Kidney epithelial cell (primary cell): ENCODE measurements at regions not wholly inside any gene's neighbourhood (a gene's known extent, or its start where the extent isn't known, plus 50 kb on each side); places are given as distances from the start of the nearest gene placed in this dataset.

Experiments
- DNase-seq: peaks from one replicate; pipeline ENCODE4 v3.0.0-alpha.2; 2010; ENCODE audit warnings: low read depth
- H3K27me3 ChIP-seq: 2 replicates; pipeline ENCODE4 v1.6.0; 2011; ENCODE audit warnings: low read length; ENCODE audit not compliant: control insufficient read depth, insufficient read depth
- H3K36me3 ChIP-seq: 2 replicates; pipeline ENCODE4 v1.5.1; 2011; ENCODE audit warnings: low read length; ENCODE audit not compliant: control insufficient read depth, insufficient read depth
- H3K4me3 ChIP-seq: 2 replicates; pipeline ENCODE4 v1.5.1; 2011; ENCODE audit warnings: low read depth, mild to moderate bottlenecking, control low read depth, low read length
- TF ChIP-seq, protein P1 (sequence below): IDR thresholded peaks from 2 replicates; pipeline ENCODE4 v1.5.1; 2011; ENCODE audit warnings: mild to moderate bottlenecking, moderate library complexity, low read length, control low read depth, inconsistent platforms; ENCODE audit not compliant: insufficient read depth, poor library complexity, severe bottlenecking

DNA sequence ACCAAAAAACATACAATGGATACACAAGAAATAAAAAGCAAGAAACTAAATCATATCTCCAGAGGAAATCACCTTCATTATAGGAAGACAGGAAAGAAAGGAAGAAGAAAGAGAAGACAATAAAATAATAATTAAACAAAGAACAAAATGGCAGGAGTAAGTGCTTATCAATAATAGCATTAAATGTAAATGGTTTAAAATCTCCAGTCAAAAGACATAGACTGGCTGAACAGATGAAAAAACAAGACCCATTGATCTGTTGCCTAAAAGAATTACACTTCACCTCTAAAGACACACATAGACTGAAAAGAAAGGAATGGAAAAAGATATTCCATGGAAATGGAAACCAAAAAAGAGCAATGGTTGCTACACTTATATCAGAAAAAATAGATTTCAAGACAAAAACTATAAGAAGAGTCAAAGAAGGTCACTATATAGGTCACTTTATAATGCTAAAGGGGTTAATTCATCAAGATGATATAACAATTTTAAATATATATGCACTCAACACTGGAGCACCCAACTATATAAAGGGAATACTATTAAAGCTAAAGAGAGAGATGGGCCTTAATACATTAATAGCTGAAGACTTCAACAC, 118.4 kb upstream of the SESN3 start:
- DNase-seq = no peak
- Histone ChIP-seq H3K4me3 (no peak overlapping the region), H3K27me3 (no peaks in the 10 kb centered on the region), H3K36me3 (no peaks in the 10 kb centered on the region)
- TF ChIP-seq, protein P1, sequence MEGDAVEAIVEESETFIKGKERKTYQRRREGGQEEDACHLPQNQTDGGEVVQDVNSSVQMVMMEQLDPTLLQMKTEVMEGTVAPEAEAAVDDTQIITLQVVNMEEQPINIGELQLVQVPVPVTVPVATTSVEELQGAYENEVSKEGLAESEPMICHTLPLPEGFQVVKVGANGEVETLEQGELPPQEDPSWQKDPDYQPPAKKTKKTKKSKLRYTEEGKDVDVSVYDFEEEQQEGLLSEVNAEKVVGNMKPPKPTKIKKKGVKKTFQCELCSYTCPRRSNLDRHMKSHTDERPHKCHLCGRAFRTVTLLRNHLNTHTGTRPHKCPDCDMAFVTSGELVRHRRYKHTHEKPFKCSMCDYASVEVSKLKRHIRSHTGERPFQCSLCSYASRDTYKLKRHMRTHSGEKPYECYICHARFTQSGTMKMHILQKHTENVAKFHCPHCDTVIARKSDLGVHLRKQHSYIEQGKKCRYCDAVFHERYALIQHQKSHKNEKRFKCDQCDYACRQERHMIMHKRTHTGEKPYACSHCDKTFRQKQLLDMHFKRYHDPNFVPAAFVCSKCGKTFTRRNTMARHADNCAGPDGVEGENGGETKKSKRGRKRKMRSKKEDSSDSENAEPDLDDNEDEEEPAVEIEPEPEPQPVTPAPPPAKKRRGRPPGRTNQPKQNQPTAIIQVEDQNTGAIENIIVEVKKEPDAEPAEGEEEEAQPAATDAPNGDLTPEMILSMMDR = no peak

DNA sequence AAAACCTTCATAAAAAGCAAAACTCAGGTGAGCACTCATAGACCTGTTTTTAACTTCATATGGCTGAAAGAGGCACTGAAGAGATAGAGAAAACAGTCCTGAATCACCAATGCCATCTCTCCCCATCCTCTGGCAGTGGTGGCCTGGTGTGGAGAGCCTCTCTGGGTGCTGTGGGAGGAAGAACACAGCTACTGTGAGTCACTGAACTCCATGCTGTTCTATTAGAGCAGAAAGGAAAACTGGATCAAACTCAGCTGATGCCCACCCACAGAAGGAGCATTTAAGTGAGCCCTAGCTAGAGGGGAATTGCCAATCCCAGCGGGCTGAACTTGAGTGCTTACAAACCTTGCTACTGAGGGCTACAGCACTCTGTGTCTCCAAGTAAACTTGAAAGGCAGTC, 115.3 kb upstream of the SESN3 start:
- Histone ChIP-seq H3K27me3 (no peaks in the 10 kb centered on the region), H3K4me3 (no peak overlapping the region), H3K36me3 (no peaks in the 10 kb centered on the region)
- TF ChIP-seq, protein P1 = no peak
- no peak for DNase-seq

DNA sequence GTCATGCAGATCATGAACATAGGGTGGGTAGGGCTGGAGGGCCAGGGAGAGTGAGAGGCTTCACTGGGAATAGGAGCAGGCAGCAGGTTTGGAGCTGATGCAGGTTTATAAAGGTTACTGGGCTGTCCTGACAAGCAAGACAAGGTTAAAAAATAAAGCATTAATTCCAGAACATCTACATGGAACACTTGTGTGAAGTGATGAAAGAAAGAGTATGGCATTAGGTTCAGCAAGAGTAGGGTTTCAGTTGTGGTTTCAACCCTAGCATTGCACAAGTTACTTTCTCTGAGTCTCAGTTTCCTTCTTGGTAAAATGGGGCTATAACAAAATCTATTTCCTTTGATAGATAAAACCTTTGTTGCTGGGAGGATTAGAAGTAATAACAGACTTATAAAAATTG, 114.6 kb upstream of the SESN3 start:
- TF ChIP-seq, protein P1 = no peak
- H3K36me3 ChIP-seq = no peaks in the 10 kb centered on the region

DNA sequence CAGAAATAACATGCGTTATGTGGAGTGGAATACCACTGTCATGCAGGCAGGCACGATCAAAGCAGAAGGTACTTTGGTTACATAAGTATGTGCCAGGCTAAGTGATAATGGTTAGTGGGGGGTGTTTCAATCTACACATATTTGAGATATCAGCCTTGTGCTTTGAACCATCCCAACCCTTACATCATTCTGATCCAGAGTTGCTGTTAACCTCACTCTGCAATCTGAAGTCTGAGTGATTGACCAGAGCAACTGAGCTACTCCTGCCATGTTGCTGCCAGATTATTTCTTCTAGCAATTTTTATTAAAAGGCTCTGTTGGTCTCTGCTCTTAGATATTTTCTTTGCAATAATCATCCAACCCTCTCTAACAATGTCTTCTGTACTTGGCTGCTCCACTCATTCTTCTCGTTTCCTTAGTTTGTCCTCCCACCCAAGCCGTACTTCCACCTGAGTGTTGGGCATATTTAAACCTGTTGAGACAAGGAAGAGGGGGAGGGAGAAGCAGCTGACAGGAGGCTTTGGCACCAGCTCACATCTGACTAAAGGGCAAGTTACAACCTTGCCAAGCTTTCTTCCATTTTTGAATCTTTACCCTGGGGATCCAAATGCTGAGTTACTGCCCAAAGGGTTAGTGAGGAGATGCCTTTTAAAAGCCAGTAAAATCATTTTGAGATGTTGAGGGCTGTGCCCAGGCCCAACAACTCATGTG, 114.1 kb upstream of the SESN3 start:
- TF ChIP-seq, protein P1 = no peak
- no peaks in the 10 kb centered on the region for H3K27me3 ChIP-seq
- no peak overlapping the region for H3K4me3 ChIP-seq
- no peak for DNase-seq
- H3K36me3 ChIP-seq = no peaks in the 10 kb centered on the region

More for the DNA sequence above, 114.6 kb upstream of the SESN3 start:
- DNase-seq = no peak
- Histone ChIP-seq H3K27me3 (no peaks in the 10 kb centered on the region), H3K4me3 (no peak overlapping the region)

DNA sequence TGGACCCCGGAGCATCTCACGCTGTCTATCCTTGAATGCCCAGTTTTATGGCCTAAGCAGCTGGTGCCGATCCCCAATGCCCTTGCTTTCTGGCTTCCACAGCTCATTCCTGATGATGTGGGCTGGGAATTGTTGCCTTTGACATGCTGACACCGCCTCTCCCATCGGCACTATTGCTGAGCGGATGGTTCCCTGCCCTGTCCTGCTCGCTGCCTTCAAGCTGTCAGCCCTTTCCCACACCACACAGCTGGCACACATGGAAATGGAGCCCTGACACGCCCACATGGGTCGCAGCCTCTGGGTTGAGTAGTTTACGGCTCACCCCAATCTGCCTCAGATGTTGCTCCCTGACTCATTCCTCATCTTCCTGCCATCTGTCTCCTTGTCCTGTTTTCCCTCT, 110.2 kb upstream of the SESN3 start:
- H3K27me3 ChIP-seq = no peaks in the 10 kb centered on the region
- H3K4me3 ChIP-seq = no peak overlapping the region
- TF ChIP-seq, protein P1 = no peak
- no peaks in the 10 kb centered on the region for H3K36me3 ChIP-seq
- DNase-seq = no peak
